ENCODE measurements at regions not wholly inside any gene's neighbourhood (a gene's known extent, or its start where the extent isn't known, plus 50 kb on each side); places are given as distances from the start of the nearest gene placed in this dataset.
A peak's percentile ranks its signal among the peaks of the same experiment; 100 is the strongest.

DNA sequence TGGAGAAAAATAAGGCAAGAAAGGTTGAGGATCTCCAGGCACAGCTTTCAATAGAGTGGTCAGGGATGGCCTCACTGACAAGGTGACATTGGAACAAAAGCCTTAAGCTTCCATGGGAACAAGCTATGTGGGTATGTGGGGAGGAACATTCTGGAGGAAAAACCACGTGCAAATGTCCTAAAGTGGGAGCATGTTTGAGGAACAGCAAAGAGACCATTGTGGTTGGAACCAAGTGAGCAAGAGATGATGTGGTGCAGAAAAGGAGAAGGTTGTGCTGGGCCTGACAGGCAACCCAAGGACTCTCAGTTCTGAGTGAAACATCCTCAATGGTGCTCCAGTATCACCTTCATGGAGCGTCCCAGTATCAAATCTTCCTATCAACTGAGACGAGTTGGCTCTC lies 184.0 kb downstream of the CAND1 start:
- DNase-seq (ENCODE audit: low spot score in 2 of 2): no peak
- H3K9me3 ChIP-seq: no peaks in the 10 kb centered on the region
- H3K27me3 ChIP-seq: no peaks in the 10 kb centered on the region
- intact Hi-C loops (cut with DNase I): no loop called here
- no peak for TF ChIP-seq CTCF (IDR thresholded peaks at IDR 0.05)
- H3K4me3 ChIP-seq: no peak overlapping the region
- peaks cover 0 to 10% of the 10 kb centered on the region in 2 donors for H3K4me1 ChIP-seq
- no peak overlapping the region for H3K27ac ChIP-seq
- H3K36me3 ChIP-seq: no peaks in the 10 kb centered on the region

- no peak overlapping the region for H3K4me3 ChIP-seq
- H3K36me3 ChIP-seq: no peaks in the 10 kb centered on the region
- peaks cover 0 to 10% of the 10 kb centered on the region in 2 donors for H3K4me1 ChIP-seq
- no peak for TF ChIP-seq CTCF (IDR thresholded peaks at IDR 0.05)
- H3K27me3 ChIP-seq: no peaks in the 10 kb centered on the region
- no peak overlapping the region for H3K27ac ChIP-seq
- H3K9me3 ChIP-seq: no peaks in the 10 kb centered on the region
- intact Hi-C loops (cut with DNase I): no loop called here
- DNase-seq (ENCODE audit: low spot score in 2 of 2): no peak
Observed at GRCh38 chr12:67455236-67455635, 186.1 kb downstream of the CAND1 start.

DNA sequence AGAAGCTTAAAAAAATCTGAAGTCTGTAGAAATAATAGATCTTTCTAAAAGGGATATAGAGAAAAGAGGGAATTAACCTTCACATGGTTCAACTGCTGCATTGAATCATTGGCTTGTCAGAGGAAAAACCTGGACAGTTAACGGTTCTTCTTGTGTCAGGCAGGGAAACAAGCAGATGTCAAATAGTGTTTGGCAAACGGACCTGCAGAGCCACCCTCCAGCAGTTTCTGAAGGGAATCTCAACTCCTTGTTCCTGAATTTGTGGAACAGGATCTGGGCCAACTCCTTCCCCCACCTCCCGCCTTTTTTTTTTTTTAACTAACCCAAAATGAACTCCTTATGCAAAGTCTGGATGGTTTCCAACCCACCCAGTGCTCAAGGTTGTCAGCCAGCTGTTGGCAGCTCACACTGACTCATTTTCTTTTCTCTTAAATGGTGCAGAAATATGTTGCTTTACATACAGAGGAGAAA lies 187.3 kb downstream of the CAND1 start:
- Histone ChIP-seq H3K27ac (no peak overlapping the region), H3K9me3 (no peaks in the 10 kb centered on the region), H3K36me3 (no peaks in the 10 kb centered on the region), H3K4me3 (no peak overlapping the region), H3K4me1 (peaks cover 0 to 10% of the 10 kb centered on the region in 2 donors), H3K27me3 (no peaks in the 10 kb centered on the region)
- TF ChIP-seq CTCF (IDR thresholded peaks at IDR 0.05): no peak
- DNase-seq (ENCODE audit: low spot score in 2 of 2): no peak
- intact Hi-C loops (cut with DNase I): no loop called here

DNA sequence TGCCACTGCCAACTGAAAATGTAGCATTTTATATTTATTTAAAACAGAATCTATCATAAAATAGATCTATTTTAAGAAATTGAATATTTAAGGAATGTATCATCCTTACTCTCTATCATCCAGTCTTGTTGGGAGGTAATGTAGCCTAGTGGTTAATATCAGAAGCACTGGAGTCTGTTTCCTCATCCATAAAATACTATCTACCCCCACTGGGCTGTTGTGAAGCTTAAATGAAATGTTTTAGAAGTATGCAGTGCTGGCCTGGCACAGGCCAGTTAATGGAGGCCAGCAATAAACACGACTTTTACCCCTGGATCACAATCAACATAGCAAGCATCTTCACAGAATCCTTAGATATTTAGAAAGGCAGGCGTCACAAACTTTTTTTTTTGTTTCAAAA lies 188.0 kb downstream of the CAND1 start:
- Histone ChIP-seq H3K4me1 (peaks cover 0 to 10% of the 10 kb centered on the region in 2 donors), H3K4me3 (no peak overlapping the region), H3K27ac (peak overlapping the region in 1 of 2 donors; percentile 60), H3K9me3 (no peaks in the 10 kb centered on the region), H3K27me3 (no peaks in the 10 kb centered on the region), H3K36me3 (no peaks in the 10 kb centered on the region)
- intact Hi-C loops (cut with DNase I): no loop called here
- TF ChIP-seq CTCF (IDR thresholded peaks at IDR 0.05): no peak
- DNase-seq (ENCODE audit: low spot score in 2 of 2): no peak

DNA sequence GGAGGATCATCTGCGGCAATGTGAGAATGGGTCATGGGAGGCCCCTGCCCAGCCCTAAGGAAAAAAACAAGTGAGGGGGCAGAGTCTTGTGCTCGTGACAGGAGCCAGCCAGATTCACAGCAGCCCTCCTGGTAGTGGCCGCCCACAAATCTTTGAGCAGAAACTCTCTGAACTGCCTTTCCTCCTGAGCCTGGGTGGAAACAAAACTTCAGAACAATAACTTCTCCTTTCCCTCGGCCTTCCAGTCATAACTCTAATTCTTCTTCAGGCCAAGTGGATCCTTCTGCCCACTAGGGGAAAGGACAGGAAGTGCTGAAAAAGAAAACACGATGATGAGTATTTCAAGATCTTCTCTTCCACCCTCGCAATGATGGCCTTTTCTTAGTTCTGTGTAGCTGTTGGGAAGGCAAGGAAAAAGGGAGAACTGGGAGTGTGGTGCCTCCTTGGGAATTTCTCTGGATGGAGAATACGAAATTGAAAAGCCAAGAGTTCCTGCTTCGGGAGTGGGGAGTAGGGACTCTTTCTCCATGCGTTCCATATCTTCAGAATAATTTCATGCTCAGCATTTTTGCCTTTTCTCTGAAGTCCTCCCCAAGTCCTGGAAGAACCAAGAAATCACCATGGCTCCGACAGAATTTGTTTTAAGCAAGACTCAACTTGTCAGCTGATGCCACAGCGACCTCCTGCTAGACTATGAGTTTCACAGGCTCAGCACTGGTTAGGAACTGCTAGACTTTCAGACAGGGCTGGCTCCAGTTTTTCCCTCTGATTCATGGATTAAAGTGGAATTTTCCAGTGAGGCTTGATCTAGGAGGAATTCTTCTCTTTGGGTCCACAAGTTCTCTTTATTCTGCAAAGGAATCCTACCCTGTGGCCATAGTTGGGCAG lies 188.9 kb downstream of the CAND1 start:
- intact Hi-C loops (cut with DNase I): no loop called here
- Histone ChIP-seq H3K9me3 (no peaks in the 10 kb centered on the region), H3K27ac (peak overlapping the region; percentile 14 to 60), H3K36me3 (no peaks in the 10 kb centered on the region), H3K4me3 (no peak overlapping the region), H3K4me1 (peaks cover 0 to 10% of the 10 kb centered on the region in 2 donors), H3K27me3 (no peaks in the 10 kb centered on the region)
- no peak for DNase-seq (ENCODE audit: low spot score in 2 of 2)
- peak in 2 of 3 experiments; percentile 29 to 32 for TF ChIP-seq CTCF (IDR thresholded peaks at IDR 0.05)
